H1 (cell line): ENCODE measurements at regions not wholly inside any gene's neighbourhood (a gene's known extent, or its start where the extent isn't known, plus 50 kb on each side); places are given as distances from the start of the nearest gene placed in this dataset.

Experiments used
- CTCF ChIA-PET: fragments of 300-600 bp; sonication (Branson Sonifier 250); formaldehyde crosslinking; loops from one replicate; lab custom pipeline; 2021; ENCODE audit not compliant: partially characterized antibody; lab: Charles Lee
- POLR2A ChIA-PET: fragments of 300-600 bp; sonication (Branson Sonifier 250); formaldehyde crosslinking; loops from one replicate; lab custom pipeline; 2021; ENCODE audit warnings: inconsistent platforms; ENCODE audit not compliant: partially characterized antibody; lab: Charles Lee
- DNase-seq, 2 experiments: peaks; one replicate each; pipeline versions ENCODE4 v3.0.0 to v3.0.0-alpha.2; 2010 to 2022; ENCODE audit warnings: low spot score in 2 of 2, low read depth in 1 of 2, mixed read lengths in 1 of 2
- FAIRE-seq: peaks from 2 replicates; lab custom pipeline; 2011; peaks lifted over from hg19 to GRCh38; lab: Jason Lieb, UNC
- H2AFZ ChIP-seq: 2 replicates; pipeline ENCODE4 v1.8.1; 2012; ENCODE audit warnings: low read length, inconsistent platforms
- H2AK5ac ChIP-seq: 2 replicates; pipeline ENCODE4 v1.6.1; 2013; ENCODE audit warnings: low read depth, low read length
- H2BK120ac ChIP-seq: replicated peaks from 2 replicates; pipeline ENCODE3; 2013; ENCODE audit warnings: low read depth, low read length, inconsistent platforms
- H2BK12ac ChIP-seq: 2 replicates; pipeline ENCODE4 v1.6.1; 2013; ENCODE audit warnings: low read depth, low read length
- H2BK15ac ChIP-seq: 2 replicates; pipeline ENCODE4 v1.6.1; 2013; ENCODE audit warnings: low read length
- H2BK20ac ChIP-seq: 2 replicates; pipeline ENCODE4 v1.6.1; 2013; ENCODE audit warnings: low read length
- H2BK5ac ChIP-seq: 2 replicates; pipeline ENCODE4 v1.6.1; 2013; ENCODE audit warnings: low read depth, low read length
- H3K14ac ChIP-seq: 2 replicates; pipeline ENCODE4 v1.6.1; 2013; ENCODE audit warnings: inconsistent platforms; ENCODE audit not compliant: insufficient read length
- H3K18ac ChIP-seq: 2 replicates; pipeline ENCODE4 v1.6.1; 2013; ENCODE audit warnings: low read length; ENCODE audit errors: extremely low read depth
- H3K23ac ChIP-seq: 2 replicates; pipeline ENCODE4 v1.6.1; 2013; ENCODE audit warnings: inconsistent platforms; ENCODE audit not compliant: insufficient read length
- H3K23me2 ChIP-seq: 2 replicates; pipeline ENCODE4 v1.6.1; 2013; ENCODE audit warnings: low read depth, low read length
- H3K27ac ChIP-seq: 2 replicates; pipeline ENCODE4 v1.6.1; 2011; ENCODE audit warnings: low read depth, low read length, inconsistent platforms
- H3K27me3 ChIP-seq, 4 experiments: replicated peaks in 1 of 4; 1 replicate in 1 of 4; 2 replicates in 3 of 4; pipeline versions ENCODE4 v1.6.1 to v1.8.1; 2011 to 2013; ENCODE audit warnings: low read length in 3 of 4, mild to moderate bottlenecking in 3 of 4, inconsistent platforms in 2 of 4, mixed read lengths in 2 of 4, moderate library complexity in 1 of 4; ENCODE audit not compliant: control insufficient read depth in 3 of 4, insufficient read depth in 3 of 4; ENCODE audit errors: extremely low read depth in 1 of 4
- H3K36me3 ChIP-seq, 4 experiments: 2 replicates each; pipeline versions ENCODE4 v1.6.1 to v1.8.1; 2011 to 2013; ENCODE audit warnings: mild to moderate bottlenecking in 4 of 4, low read length in 3 of 4, moderate library complexity in 2 of 4, control low read depth in 1 of 4, inconsistent platforms in 1 of 4; ENCODE audit not compliant: insufficient read depth in 4 of 4, control insufficient read depth in 2 of 4
- H3K4ac ChIP-seq: replicated peaks from 2 replicates; pipeline ENCODE3; 2013; ENCODE audit warnings: low read length, low read depth, mixed read lengths, inconsistent platforms; ENCODE audit not compliant: insufficient read length
- H3K4me1 ChIP-seq, 4 experiments: replicated peaks in 1 of 4; 1 replicate in 1 of 4; 2 replicates in 3 of 4; pipeline versions ENCODE4 v1.6.1 to v1.8.1; 2011 to 2013; ENCODE audit warnings: low read length in 3 of 4, inconsistent platforms in 2 of 4, mixed read lengths in 1 of 4; ENCODE audit not compliant: insufficient read depth in 4 of 4, control insufficient read depth in 3 of 4
- H3K4me2 ChIP-seq, 2 experiments: 2 replicates each; pipeline versions ENCODE4 v1.6.1 to v1.8.1; 2011 to 2013; ENCODE audit warnings: low read depth in 2 of 2, low read length in 2 of 2, control low read depth in 1 of 2, inconsistent platforms in 1 of 2, mild to moderate bottlenecking in 1 of 2; ENCODE audit not compliant: insufficient read depth in 1 of 2
- H3K4me3 ChIP-seq, 4 experiments: fragments of 200-600, 300-600 bp in 1 of 4; sonication (generic), shearing (Covaris generic), sonication (Bioruptor Twin) in 1 of 4; 2 replicates each; pipeline versions ENCODE4 v1.5.1 to v1.8.1; 2011 to 2016; ENCODE audit warnings: low read length in 4 of 4, low read depth in 3 of 4, control low read depth in 2 of 4, inconsistent platforms in 2 of 4, mild to moderate bottlenecking in 2 of 4, mixed read lengths in 1 of 4, moderate library complexity in 1 of 4; ENCODE audit not compliant: insufficient read depth in 2 of 4; ENCODE audit errors: extremely low read depth in 1 of 4
- H3K56ac ChIP-seq: replicated peaks from 2 replicates; pipeline ENCODE3; 2013; ENCODE audit warnings: low read depth, mild to moderate bottlenecking, mixed read lengths, low read length, inconsistent platforms; ENCODE audit not compliant: insufficient read length
- H3K79me1 ChIP-seq: 2 replicates; pipeline ENCODE4 v1.6.1; 2013; ENCODE audit warnings: low read depth, low read length, control low read depth
- H3K79me2 ChIP-seq, 2 experiments: 2 replicates each; pipeline versions ENCODE4 v1.6.1 to v1.8.1; 2012 to 2013; ENCODE audit warnings: low read length in 2 of 2, mild to moderate bottlenecking in 2 of 2, inconsistent platforms in 1 of 2; ENCODE audit not compliant: insufficient read depth in 2 of 2, control insufficient read depth in 1 of 2
- H3K9ac ChIP-seq, 4 experiments: replicated peaks in 1 of 4; 1 replicate in 1 of 4; 2 replicates in 3 of 4; pipeline versions ENCODE4 v1.6.1 to v1.8.1; 2011 to 2013; ENCODE audit warnings: low read depth in 3 of 4, low read length in 3 of 4, control low read depth in 2 of 4, mild to moderate bottlenecking in 2 of 4, moderate library complexity in 2 of 4, inconsistent platforms in 1 of 4; ENCODE audit errors: extremely low read depth in 1 of 4
- H3K9me3 ChIP-seq, 2 experiments: 2 replicates each; pipeline versions ENCODE4 v1.6.1 to v1.8.1; 2012 to 2013; ENCODE audit warnings: mild to moderate bottlenecking in 2 of 2, moderate library complexity in 2 of 2, control low read depth in 1 of 2, inconsistent platforms in 1 of 2, low read depth in 1 of 2, low read length in 1 of 2, mixed read lengths in 1 of 2; ENCODE audit not compliant: insufficient read depth in 2 of 2
- H4K20me1 ChIP-seq, 2 experiments: replicated peaks in 1 of 2; 2 replicates each; pipeline versions ENCODE3 to v1.8.1; 2011 to 2013; ENCODE audit warnings: inconsistent platforms in 2 of 2, low read length in 2 of 2, mild to moderate bottlenecking in 1 of 2; ENCODE audit not compliant: insufficient read depth in 2 of 2, control insufficient read depth in 1 of 2
- H4K5ac ChIP-seq: 2 replicates; pipeline ENCODE4 v1.6.1; 2013; ENCODE audit warnings: low read length, low read depth, mixed read lengths, inconsistent platforms; ENCODE audit not compliant: insufficient read length
- H4K8ac ChIP-seq: 2 replicates; pipeline ENCODE4 v1.8.0; 2013; ENCODE audit warnings: mild to moderate bottlenecking, moderate library complexity, low read length, inconsistent platforms; ENCODE audit not compliant: insufficient read depth; ENCODE audit errors: extremely low read depth
- H4K91ac ChIP-seq: replicated peaks from 2 replicates; pipeline ENCODE3; 2013; ENCODE audit warnings: low read length, mixed read lengths, inconsistent platforms; ENCODE audit not compliant: insufficient read length
- ATF3 ChIP-seq: IDR thresholded peaks from 2 replicates; pipeline ENCODE4 v1.6.1; 2011; ENCODE audit warnings: low read depth, mild to moderate bottlenecking, low read length; ENCODE audit not compliant: insufficient read depth
- BACH1 ChIP-seq: IDR thresholded peaks from 2 replicates; pipeline ENCODE4 v1.6.1; 2012; ENCODE audit warnings: low read length, improper control_type of control experiment
- BCL11A ChIP-seq, 2 experiments: IDR thresholded peaks; one replicate each; pipeline ENCODE4 v1.6.1; 2011; ENCODE audit warnings: low read depth in 2 of 2, low read length in 2 of 2, mild to moderate bottlenecking in 2 of 2
- CHD2 ChIP-seq: IDR thresholded peaks from 2 replicates; pipeline ENCODE4 v1.6.1; 2012; ENCODE audit warnings: low read length, improper control_type of control experiment
- EZH2 ChIP-seq: fragments of 200-600 bp; sonication (generic); IDR thresholded peaks from 2 replicates; pipeline ENCODE4 v1.7.1; 2012; ENCODE audit warnings: low read depth, mild to moderate bottlenecking, moderate library complexity, low read length, inconsistent platforms; ENCODE audit not compliant: severe bottlenecking
- KDM1A ChIP-seq: fragments of 200-600, 300-600 bp; sonication (generic); IDR thresholded peaks from 2 replicates; pipeline ENCODE4 v1.7.1; 2016; ENCODE audit warnings: mild to moderate bottlenecking, low read length, borderline replicate concordance
- MAX ChIP-seq: IDR thresholded peaks from 2 replicates; pipeline ENCODE4 v1.6.1; 2012; ENCODE audit warnings: inconsistent platforms
- NRF1 ChIP-seq: IDR thresholded peaks from 2 replicates; pipeline ENCODE4 v1.6.1; 2011; ENCODE audit warnings: mild to moderate bottlenecking, low read depth, low read length, improper control_type of control experiment
- POU5F1 ChIP-seq: IDR thresholded peaks from 2 replicates; pipeline ENCODE4 v1.6.1; 2011; ENCODE audit warnings: low read depth, mild to moderate bottlenecking, low read length, moderate library complexity
- RAD21 ChIP-seq, 2 experiments: IDR thresholded peaks in 1 of 2; conservative IDR thresholded peaks in 1 of 2; 2 replicates each; pipeline ENCODE4 v1.6.1; 2011; ENCODE audit warnings: low read depth in 2 of 2, low read length in 2 of 2, improper control_type of control experiment in 1 of 2, inconsistent platforms in 1 of 2, mild to moderate bottlenecking in 1 of 2, moderate library complexity in 1 of 2
- SIRT6 ChIP-seq: IDR thresholded peaks from one replicate; pipeline ENCODE4 v1.7.1; 2012; ENCODE audit warnings: low read length, inconsistent platforms
- SP1 ChIP-seq: IDR thresholded peaks from 2 replicates; pipeline ENCODE4 v1.6.1; 2011; ENCODE audit warnings: low read depth, low read length
- SUZ12 ChIP-seq: fragments of 200-600 bp; sonication (generic); IDR thresholded peaks from 2 replicates; pipeline ENCODE4 v1.6.1; 2012; ENCODE audit warnings: mild to moderate bottlenecking, inconsistent platforms, low read length, moderate library complexity, mixed read lengths
- TCF12 ChIP-seq: IDR thresholded peaks from 2 replicates; pipeline ENCODE4 v1.6.1; 2011; ENCODE audit warnings: low read depth, mild to moderate bottlenecking, low read length
- TEAD4 ChIP-seq: IDR thresholded peaks from 2 replicates; pipeline ENCODE4 v1.6.1; 2012; ENCODE audit warnings: low read depth, low read length, inconsistent platforms, mixed read lengths
- WGBS, 2 experiments: shearing (Covaris generic) in 1 of 2; methylation state at CpG; one replicate each; pipeline versions ENCODE4 v1.1.6 to v1.1.7; 2013 to 2015; ENCODE audit warnings: low lambda C conversion rate in 2 of 2, mixed read lengths in 2 of 2, inconsistent platforms in 1 of 2, low coverage in 1 of 2, missing lambda C conversion rate in 1 of 2; ENCODE audit not compliant: insufficient replicate concordance in 2 of 2, insufficient coverage in 1 of 2, insufficient read length in 1 of 2; ENCODE audit errors: extremely low coverage in 1 of 2, missing lambda C conversion rate in 1 of 2; 5-methylcytosine and 5-hydroxymethylcytosine counted together

- WGBS, 2 experiments, result 89% methylated on average over 5 of the region's 5 CpGs; no CpG with 5 or more reads in 1 of the 2 experiments
- Histone ChIP-seq H3K56ac (no peak overlapping the region), H3K79me2 (no peaks in the 10 kb centered on the region), H3K4me1 (peaks cover 0 to 3% (median 0%) of the 10 kb centered on the region in 4 experiments; a peak in 2 of 7 replicates), H2BK5ac (no peak overlapping the region), H3K9me3 (0 out of 4 replicates have a peak, but pooled peaks cover 0 to 6% of the 10 kb centered on the region in 2 experiments), H3K4me3 (no peak overlapping the region), H3K79me1 (no peaks in the 10 kb centered on the region), H3K14ac (no peak overlapping the region), H2AFZ (no peak overlapping the region), H3K9ac (no peak overlapping the region), H2AK5ac (no peak overlapping the region), H2BK15ac (no peak overlapping the region), H2BK12ac (no peak overlapping the region), H4K8ac (no peak overlapping the region), H3K18ac (no peak overlapping the region), H3K23ac (no peak overlapping the region), H4K5ac (no peak overlapping the region), H3K4ac (no peak overlapping the region), H3K23me2 (no peaks in the 10 kb centered on the region), H2BK120ac (no peak overlapping the region), H4K20me1 (no peaks in the 10 kb centered on the region), H3K27ac (no peak overlapping the region), H3K27me3 (no peaks in the 10 kb centered on the region), H3K36me3 (no peaks in the 10 kb centered on the region), H4K91ac (no peak overlapping the region), H3K4me2 (no peak overlapping the region), H2BK20ac (no peak overlapping the region)
- DNase-seq, result no peak
- FAIRE-seq, result no peak
- POLR2A ChIA-PET, result interaction anchor here (0.5 kb wide), 1 partner anchor 144 kb away, joined by 4 read pairs; no protein-coding TSS in a partner anchor
- CTCF ChIA-PET, result interaction anchor here (1.4 kb wide), 1 partner anchor 51 kb away, joined by 4 read pairs; no protein-coding TSS in a partner anchor
- TF ChIP-seq EZH2 (no peak), TCF12 (no peak), SP1 (no peak), ATF3 (no peak), MAX (no peak), KDM1A (no peak), CHD2 (no peak), TEAD4 (no peak), POU5F1 (no peak), RAD21 (IDR thresholded peaks at IDR 0.05 in 1 of 2, conservative IDR thresholded peaks at IDR 0.05 in 1 of 2; ENCODE audit: low read depth in 2 of 2, low read length in 2 of 2) (no peak), NRF1 (no peak), SUZ12 (no peak), BACH1 (no peak), SIRT6 (no peak), BCL11A (IDR thresholded peaks at IDR 0.05; ENCODE audit: low read depth in 2 of 2, low read length in 2 of 2) (no peak)
Measured at GRCh38 chr16:17629936-17630335, 159.2 kb upstream of the XYLT1 start.
